ENCODE measurements at regions not wholly inside any gene's neighbourhood (a gene's known extent, or its start where the extent isn't known, plus 50 kb on each side); places are given as distances from the start of the nearest gene placed in this dataset.

DNA sequence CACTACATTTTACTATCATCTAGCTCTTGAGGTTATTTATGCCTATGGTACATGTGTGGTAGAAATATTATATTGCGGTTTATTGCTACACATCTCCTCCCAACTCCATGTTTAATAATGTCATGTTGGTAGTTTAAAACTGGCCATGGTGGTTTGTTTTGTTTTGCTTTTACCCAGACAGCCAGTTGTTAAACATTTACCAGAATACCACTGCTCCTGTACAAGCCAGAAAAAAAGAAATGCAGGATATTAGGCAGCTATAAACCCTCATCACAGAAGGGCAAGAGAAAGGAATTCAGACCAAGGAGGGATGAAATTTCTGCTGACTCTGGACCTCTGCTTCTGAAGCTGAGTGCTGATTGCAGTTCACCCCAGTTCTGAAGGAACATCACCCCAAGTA, 451.8 kb upstream of the IL12A start:
- Histone ChIP-seq H4K20me1 (ENCODE audit: insufficient read depth) (no peaks in the 10 kb centered on the region), H3K9ac (ENCODE audit: low read length) (no peak overlapping the region), H3K36me3 (ENCODE audit: insufficient read depth, low read length) (no peaks in the 10 kb centered on the region)

DNA sequence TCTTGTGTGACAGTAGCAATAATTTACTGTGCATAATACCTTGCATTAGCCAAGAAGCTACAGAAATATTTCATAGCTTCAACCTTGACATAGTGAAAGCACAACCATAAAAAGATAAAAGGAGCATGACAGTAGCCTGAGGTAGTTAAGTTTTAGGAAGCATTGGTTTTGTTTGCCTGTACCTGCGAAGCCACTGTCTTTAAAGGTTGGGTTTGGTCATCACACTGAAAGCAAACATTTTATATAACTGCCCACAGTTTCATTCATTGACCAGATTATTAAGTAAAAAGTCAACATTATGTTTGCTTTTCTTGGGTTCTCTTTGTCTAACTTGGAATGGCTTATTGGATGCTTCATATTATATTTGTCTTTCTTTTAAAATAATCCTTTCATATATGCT, 450.1 kb upstream of the IL12A start:
- Histone ChIP-seq H3K79me2 (replicated peaks; ENCODE audit: insufficient read depth, low read length) (no peaks in the 10 kb centered on the region), H2AFZ (ENCODE audit: low read depth, low read length) (no peak overlapping the region), H4K20me1 (ENCODE audit: insufficient read depth) (no peaks in the 10 kb centered on the region), H3K4me3 (ENCODE audit: low read length) (no peak overlapping the region), H3K9me3 (ENCODE audit: low read length) (no peaks in the 10 kb centered on the region), H3K9ac (ENCODE audit: low read length) (no peak overlapping the region), H3K27me3 (ENCODE audit: insufficient read depth, low read depth, low read length) (no peaks in the 10 kb centered on the region), H3K9me2 (ENCODE audit: insufficient read depth, low read length) (no peaks in the 10 kb centered on the region), H3K27ac (ENCODE audit: low read length) (no peak overlapping the region), H3F3A (ENCODE audit: insufficient read depth, low read length, poor library complexity, severe bottlenecking) (no peaks in the 10 kb centered on the region), H3K4me2 (ENCODE audit: low read length) (no peak overlapping the region), H3K36me3 (ENCODE audit: insufficient read depth, low read length) (no peaks in the 10 kb centered on the region)
- TF ChIP-seq SMC3 (conservative IDR thresholded peaks at IDR 0.05; ENCODE audit: poor library complexity) (no peak), EZH2 (IDR thresholded peaks at IDR 0.05; ENCODE audit: borderline replicate concordance, insufficient read depth, low read length, poor library complexity, severe bottlenecking) (no peak), POLR2AphosphoS5 (IDR thresholded peaks at IDR 0.05) (no peak), RAD21 (conservative IDR thresholded peaks at IDR 0.05) (no peak), CTCF (IDR thresholded peaks at IDR 0.05; ENCODE audit: poor library complexity, severe bottlenecking) (no peak), EP300 (conservative IDR thresholded peaks at IDR 0.05; ENCODE audit: poor library complexity, severe bottlenecking) (no peak), MXI1 (conservative IDR thresholded peaks at IDR 0.05; ENCODE audit: poor library complexity, severe bottlenecking) (no peak), TAF1 (IDR thresholded peaks at IDR 0.05; ENCODE audit: low read depth) (no peak)

More for the DNA sequence above, 451.8 kb upstream of the IL12A start:
- Histone ChIP-seq H3K9me3 (ENCODE audit: low read length) (no peaks in the 10 kb centered on the region), H2AFZ (ENCODE audit: low read depth, low read length) (no peak overlapping the region), H3K4me3 (ENCODE audit: low read length) (no peak overlapping the region), H3K27me3 (ENCODE audit: insufficient read depth, low read depth, low read length) (no peaks in the 10 kb centered on the region), H3K9me2 (ENCODE audit: insufficient read depth, low read length) (no peaks in the 10 kb centered on the region), H3K27ac (ENCODE audit: low read length) (no peak overlapping the region), H3F3A (ENCODE audit: insufficient read depth, low read length, poor library complexity, severe bottlenecking) (no peaks in the 10 kb centered on the region), H3K4me2 (ENCODE audit: low read length) (no peak overlapping the region), H3K79me2 (replicated peaks; ENCODE audit: insufficient read depth, low read length) (no peaks in the 10 kb centered on the region)
- TF ChIP-seq SMC3 (conservative IDR thresholded peaks at IDR 0.05; ENCODE audit: poor library complexity) = no peak
- no peak for TF ChIP-seq EZH2 (IDR thresholded peaks at IDR 0.05; ENCODE audit: borderline replicate concordance, insufficient read depth, low read length, poor library complexity, severe bottlenecking)
- TF ChIP-seq RAD21 (conservative IDR thresholded peaks at IDR 0.05) = no peak
- TF ChIP-seq CTCF (IDR thresholded peaks at IDR 0.05; ENCODE audit: poor library complexity, severe bottlenecking) = no peak
- no peak for TF ChIP-seq MXI1 (conservative IDR thresholded peaks at IDR 0.05; ENCODE audit: poor library complexity, severe bottlenecking)
- TF ChIP-seq TAF1 (IDR thresholded peaks at IDR 0.05; ENCODE audit: low read depth) = no peak
- no peak for TF ChIP-seq REST (IDR thresholded peaks at IDR 0.05; ENCODE audit: borderline replicate concordance)
- no peak for TF ChIP-seq POLR2AphosphoS5 (IDR thresholded peaks at IDR 0.05)
- no peak for TF ChIP-seq EP300 (conservative IDR thresholded peaks at IDR 0.05; ENCODE audit: poor library complexity, severe bottlenecking)

All from neural cell (in vitro differentiated cells).